HG03175 (cell line): ENCODE measurements at regions not wholly inside any gene's neighbourhood (a gene's known extent, or its start where the extent isn't known, plus 50 kb on each side); places are given as distances from the start of the nearest gene placed in this dataset.

Experiments
- ATAC-seq: cut with Tn5 transposase; IDR thresholded peaks from one replicate; pipeline ENCODE4 v1.9.1; 2021; ENCODE audit warnings: mild to moderate bottlenecking, moderate library complexity; ENCODE audit not compliant: unreplicated experiment

DNA sequence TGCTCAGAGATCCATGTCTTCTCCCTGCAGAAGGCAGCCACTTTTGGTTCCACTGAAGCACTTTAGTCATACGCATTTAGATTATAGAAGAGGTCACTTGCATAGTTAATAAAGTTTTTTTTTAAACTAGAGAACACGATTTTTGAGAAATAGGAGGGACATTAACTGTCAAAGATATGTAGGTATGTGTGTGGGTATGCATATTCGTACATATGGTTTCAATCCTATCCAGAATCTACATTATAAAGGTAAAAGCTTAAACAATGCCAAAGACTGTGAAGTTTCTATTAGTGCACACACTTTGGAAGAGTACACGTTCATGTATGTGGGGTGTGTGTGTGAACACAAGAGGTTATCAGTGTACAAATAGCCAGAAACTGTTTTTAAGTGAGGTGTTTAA lies 103.2 kb downstream of the BTBD3 start:
- no peak for ATAC-seq

- ATAC-seq, result no peak
Measured at GRCh38 chr20:12022126-12022525, 104.4 kb downstream of the BTBD3 start.

DNA sequence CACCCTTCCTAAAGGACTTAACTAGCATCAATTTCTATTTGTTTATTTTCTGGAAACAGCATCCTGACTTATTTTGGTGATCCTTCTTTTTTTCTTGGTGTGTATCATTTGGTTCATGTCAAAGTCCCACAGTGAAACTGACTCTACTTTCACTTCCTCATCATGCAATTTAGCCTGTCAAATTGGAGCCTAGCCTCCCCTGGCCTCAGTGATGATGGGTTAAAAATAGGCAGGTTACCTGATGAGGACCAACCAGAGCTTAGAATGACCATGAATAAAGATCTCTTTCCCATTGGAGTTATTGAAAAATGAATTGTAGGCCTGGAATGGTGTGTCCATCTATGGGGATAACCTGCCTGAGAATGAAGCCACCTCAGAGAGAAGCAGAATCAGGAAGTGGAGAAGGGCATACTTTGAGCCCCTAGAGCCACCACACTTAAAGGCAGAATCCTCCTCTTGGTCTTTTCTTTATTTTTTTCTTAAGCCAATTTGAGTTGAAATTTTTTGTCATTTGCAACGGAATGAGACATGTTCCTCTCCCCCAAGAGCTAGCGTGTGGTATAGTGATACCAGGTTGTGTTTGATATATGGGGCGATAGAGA lies 105.6 kb downstream of the BTBD3 start:
- no peak for ATAC-seq

DNA sequence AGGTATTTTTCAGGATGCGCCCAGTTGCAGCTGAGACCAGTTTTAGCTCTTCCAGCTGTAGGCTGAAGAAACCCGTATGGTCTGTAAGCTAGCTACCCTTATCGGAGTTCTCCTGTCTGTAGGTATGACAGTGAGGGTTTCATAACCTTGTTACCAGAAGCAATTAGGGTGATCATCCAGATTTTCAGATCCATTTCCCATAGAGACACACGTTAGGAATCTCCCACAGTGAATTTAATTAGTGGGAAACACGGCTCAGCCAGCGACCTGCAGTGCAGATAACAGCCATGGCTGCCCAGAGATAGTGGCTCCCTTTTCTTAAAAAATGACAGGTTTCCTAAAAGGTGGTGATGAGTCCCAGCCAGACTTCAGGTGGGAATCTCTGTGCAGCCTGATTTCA lies 111.1 kb downstream of the BTBD3 start:
- no peak for ATAC-seq

DNA sequence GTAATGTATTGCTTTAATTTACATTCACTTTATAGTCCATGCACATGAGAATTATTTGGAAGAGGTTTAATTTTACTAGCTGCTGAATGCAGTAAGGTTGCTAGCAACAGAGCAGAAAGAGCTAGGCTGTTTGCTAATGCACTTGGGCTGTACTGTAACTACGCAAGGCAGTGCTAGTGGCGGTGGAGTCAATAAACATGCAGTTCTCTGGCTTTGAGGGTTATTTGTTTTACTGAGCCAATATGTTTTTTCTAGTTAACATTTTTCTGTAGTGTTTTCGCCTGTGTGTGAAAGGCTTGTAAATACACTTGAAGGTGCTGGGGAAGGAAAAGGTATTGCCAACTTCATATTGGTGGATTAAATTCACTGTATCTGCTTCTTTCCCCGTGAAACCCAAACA lies 112.8 kb downstream of the BTBD3 start:
- ATAC-seq, result no peak

- ATAC-seq, result no peak
Measured at GRCh38 chr20:12036142-12036541, 118.4 kb downstream of the BTBD3 start.

GRCh38 chr20:12037521-12037920 lies 119.8 kb downstream of the BTBD3 start:
- ATAC-seq, result no peak

DNA sequence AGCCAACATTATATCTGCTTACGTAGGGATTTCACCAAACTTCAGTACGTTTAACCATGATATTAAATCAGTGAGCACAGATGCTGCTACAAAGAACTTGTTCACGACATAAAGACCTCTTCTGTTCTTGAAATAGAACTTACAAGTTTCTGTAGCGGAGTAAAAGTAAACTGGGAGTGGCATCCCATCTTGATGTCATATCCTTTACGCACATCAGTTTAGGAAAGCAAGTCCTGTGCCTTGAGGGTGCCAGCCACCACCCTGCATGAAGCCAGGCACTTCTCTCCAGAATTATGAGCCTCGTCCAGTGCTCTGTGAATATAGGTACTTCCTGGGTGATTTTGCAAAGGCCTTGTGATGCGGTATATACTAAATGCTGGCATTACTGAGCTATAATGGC lies 122.6 kb downstream of the BTBD3 start:
- ATAC-seq, result no peak

- ATAC-seq, result no peak
Measured at GRCh38 chr20:12044969-12045368, 127.3 kb downstream of the BTBD3 start.

DNA sequence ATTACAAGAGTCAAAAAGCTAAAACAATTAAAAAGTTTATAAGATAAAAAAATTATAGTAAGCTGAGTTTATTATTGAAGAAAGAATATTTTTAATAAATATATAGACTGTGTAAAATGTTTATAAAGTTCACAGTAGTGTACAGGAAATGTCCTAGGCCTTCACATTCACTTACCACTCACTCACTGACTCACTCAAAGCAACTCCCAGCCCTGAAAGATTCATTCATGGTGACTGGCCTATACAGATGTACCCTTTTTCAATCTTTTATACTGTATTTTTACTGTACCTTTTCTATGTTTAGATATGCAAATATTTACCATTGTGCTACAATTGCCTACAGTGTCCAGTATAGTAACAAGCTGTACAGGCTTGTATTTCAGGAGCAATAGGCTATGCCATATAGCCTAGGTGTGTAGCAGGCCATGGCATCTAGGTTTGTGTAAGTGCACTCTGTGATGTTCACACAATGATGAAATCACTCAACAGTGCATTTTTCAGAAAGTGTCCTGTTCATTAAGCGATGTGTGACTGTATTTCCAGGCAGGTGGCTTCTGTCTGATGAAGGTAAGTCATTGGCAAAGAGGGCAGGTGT lies 130.2 kb downstream of the BTBD3 start:
- ATAC-seq, result no peak

GRCh38 chr20:12049125-12049524 lies 131.4 kb downstream of the BTBD3 start:
- no peak for ATAC-seq

DNA sequence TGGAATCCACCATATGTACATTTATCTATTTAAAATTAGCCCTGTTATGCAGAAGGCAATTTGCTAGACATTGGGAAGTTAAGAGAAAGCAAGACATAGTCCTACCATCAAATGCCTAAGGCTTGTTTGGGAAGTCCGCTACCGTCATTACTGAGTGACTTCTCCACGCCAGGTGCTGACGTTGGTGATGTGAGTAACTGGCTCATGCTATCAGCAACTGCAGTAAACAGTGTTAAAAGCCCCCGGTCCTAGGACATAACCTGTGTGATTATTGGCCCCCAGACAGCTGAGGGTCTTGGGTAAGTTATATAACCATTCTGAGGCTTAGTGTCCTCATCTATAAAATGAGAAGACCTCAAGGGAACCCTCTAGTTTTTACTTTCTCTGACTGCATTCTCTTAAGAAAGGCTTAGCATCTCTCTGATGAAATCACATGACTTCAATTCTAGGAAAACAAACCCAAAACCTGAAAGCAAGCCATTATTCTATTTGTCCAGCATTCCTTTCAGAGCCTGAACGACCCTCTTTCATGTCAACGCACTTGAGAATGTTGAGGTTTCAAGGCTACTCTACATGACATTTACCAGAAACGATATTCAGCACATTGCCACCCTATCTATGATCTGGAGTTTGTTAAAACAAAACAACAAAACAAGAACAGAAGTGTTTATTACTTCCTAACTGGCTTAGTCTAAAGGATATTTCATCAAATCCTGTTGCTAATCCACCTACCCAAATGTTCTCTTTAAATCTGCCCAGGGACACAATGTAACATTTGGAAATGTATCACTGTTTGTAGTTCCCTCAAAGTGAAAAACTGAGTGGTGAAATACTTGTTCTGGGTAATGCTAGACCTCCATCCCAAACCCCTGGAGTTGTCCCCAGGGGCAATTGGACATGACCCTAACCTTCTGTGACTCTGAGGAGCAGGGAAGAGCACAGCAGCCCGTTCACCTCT lies 133.8 kb downstream of the BTBD3 start:
- no peak for ATAC-seq

DNA sequence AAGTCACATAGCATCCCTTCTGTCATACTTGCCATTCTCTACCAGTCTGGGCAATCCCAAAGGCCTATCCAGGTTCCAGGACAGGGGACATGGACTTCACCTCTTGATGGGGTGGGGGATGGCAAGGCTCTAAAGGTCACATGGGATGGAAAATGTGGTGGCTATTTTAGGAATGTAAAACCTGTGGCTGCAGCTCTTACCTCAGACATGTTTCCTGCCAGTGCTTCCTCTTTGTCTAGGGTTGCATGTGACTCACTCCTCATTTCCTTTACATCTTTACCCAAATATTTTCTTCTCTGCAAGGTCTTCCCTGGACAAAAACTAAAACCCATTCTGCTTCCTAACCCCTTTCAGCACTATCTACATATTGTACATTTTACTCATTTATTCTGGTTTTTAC lies 135.7 kb downstream of the BTBD3 start:
- ATAC-seq, result no peak

GRCh38 chr20:12054556-12054955 lies 136.9 kb downstream of the BTBD3 start:
- no peak for ATAC-seq

DNA sequence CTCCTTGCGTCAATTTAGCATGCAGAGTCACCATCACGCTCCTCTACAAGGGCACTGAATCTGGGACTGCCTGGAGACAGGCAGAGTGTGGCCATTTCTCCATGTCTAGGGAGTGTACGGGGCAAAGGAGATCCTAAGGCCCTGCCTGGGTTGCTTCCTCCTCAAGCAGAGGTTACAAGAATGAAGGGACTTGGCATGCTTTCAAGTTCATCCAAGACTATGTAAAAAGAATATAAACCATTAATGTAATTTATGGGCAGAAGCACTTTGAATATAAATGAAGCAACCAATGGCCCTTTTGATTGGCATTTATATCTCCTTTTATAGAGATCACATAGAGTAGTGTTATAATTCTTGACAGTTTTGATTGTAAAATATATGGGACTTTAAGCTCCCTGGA lies 137.5 kb downstream of the BTBD3 start:
- no peak for ATAC-seq

DNA sequence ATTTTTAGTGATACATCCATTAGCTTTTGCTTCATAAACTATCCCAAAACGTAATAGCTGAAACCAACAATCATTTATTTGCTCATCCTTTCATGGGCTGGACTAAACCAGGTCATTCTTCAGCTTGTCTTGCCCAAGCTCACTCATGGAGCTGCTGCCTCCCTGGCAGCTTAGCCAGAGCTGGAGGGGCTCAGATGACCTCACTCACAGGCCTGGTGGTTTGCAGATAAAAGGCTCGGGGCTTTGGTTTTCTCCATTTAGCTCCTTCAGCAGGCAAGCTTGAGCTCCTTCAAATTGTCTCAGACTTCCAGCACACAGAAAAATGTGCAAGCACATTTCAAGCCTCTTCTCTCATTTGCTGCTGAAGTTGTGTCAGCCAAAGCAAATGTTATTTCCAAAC lies 139.1 kb downstream of the BTBD3 start:
- no peak for ATAC-seq

DNA sequence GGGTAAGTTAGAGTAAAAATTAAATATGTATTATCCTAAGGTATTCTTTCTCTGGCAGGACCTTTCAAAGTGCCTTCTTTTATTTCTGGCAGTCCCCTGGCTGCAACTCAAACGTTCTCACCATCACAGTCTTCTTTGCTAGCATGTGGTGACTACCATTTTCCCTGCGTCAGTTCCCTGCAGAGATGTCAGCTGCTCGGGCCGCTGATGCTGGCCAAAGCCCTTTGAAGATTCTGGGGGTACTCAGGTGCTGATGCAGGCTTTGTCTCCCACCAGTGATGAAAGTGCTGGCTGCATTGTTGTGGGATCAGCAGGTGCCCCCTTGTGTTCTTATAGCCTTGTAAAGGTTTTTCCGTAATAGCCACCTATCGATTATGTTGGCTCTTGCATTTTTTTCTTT lies 140.1 kb downstream of the BTBD3 start:
- ATAC-seq, result no peak

DNA sequence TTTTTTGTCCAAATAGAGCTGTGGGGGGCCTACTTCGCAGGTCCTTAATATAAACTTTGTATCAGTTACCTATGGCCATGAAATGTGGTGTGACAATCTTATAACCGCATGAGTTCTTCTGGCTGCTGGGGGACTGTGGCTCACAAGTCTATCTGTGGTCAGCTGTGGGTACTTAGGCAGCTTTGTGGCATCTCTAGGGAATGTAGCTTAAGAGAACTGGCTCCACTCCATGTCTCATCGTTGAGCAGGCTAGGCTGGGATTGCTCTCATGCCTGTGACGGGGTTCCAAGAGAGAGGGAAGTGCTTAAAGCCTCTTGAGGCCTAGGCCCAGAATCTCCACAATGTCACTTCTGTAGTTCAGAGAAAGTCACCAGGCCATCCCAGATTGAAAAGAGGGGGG lies 140.5 kb downstream of the BTBD3 start:
- ATAC-seq, result no peak

- ATAC-seq, result no peak
Measured at GRCh38 chr20:12061466-12061865, 143.8 kb downstream of the BTBD3 start.

GRCh38 chr20:12063106-12063684 lies 145.5 kb downstream of the BTBD3 start:
- ATAC-seq, result no peak

DNA sequence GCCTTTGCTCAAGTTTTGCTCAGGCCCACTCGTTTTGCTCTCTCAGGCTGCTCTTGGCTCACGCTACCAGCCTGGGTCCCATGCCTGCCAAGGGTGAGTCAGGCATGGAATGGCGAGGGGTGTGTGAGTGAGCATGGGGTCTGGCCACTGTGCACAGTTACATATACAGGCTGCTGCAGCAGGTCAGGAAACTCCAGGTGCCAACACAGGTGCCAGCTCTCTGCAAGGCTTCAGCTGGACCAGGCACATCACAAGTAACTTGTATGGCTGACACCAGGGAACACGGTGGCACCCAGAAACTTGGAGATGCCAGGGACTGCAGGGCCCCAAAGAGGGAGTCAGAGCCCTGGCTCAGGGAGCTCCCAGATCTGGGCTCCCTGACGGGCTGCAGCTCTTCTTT lies 146.8 kb downstream of the BTBD3 start:
- no peak for ATAC-seq

DNA sequence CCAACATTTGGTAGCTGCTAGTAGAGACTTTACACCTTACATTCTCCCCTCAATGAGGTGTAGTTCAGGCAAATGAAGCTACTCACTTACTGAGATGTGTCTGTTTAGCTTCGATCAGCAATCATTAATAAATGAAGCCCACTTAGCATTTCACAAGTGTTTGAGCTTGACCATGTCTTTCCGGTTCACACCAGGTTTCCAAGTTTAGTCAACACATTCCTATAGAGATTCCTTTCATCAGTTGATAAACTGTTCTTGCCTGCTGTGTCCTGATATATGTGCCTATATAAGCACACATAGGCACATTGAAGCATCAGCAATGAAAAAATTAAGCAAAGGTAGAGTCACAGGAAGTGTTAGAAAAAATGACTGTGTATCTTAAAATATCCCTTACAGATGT lies 150.0 kb downstream of the BTBD3 start:
- ATAC-seq, result no peak
